ENCODE measurements at regions not wholly inside any gene's neighbourhood (a gene's known extent, or its start where the extent isn't known, plus 50 kb on each side); places are given as distances from the start of the nearest gene placed in this dataset.

DNA sequence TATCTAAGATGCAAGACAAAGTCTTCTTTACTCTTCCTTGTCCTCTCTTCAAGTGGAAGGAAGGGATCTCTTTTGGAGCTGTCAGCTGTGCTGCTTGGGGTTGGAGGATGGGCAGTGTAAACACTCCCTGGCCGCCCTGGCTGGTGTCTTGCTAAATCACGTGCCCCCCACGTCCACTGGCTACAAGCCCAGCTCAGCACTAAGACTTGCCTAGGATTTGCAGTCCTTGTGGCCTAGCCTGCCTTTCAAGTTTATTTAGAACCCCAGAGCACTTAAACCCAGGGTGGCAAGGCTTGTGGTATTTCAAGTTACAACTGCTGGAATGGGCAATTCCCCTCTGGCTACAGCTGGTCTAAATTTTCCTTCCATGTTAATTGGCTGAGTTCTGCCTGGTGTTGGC, 272.4 kb upstream of the MYO3A start:
- Histone ChIP-seq H3K27me3 (no peaks in the 10 kb centered on the region), H3K4me3 (no peak overlapping the region), H3K4me1 (no peaks in the 10 kb centered on the region), H3K9me3 (no peaks in the 10 kb centered on the region), H3K27ac (no peak overlapping the region), H3K36me3 (no peaks in the 10 kb centered on the region)
- intact Hi-C loops (cut with DNase I; ENCODE audit: low total_unique reads) = no loop called here
- TF ChIP-seq POLR2AphosphoS5 (IDR thresholded peaks at IDR 0.05) (no peak), CTCF (IDR thresholded peaks at IDR 0.05) (no peak), POLR2A (IDR thresholded peaks at IDR 0.05) (no peak), EP300 (IDR thresholded peaks at IDR 0.05; ENCODE audit: low read depth) (no peak)
- in situ Hi-C loops (cut with MboI; ENCODE audit: low pct_ligation_motif_present in 1 of 4, low pct_unique_long_range_greater_than_20kb in 1 of 4, low sequenced_read_pairs in 3 of 4) = no loop called here
- 34% methylated on average over 3 of the region's 3 CpGs; no CpG with 5 or more reads in 1 of the 2 donors for WGBS, 2 donors (ENCODE audit: low coverage in 1 of 2)
- DNase-seq = no peak

DNA sequence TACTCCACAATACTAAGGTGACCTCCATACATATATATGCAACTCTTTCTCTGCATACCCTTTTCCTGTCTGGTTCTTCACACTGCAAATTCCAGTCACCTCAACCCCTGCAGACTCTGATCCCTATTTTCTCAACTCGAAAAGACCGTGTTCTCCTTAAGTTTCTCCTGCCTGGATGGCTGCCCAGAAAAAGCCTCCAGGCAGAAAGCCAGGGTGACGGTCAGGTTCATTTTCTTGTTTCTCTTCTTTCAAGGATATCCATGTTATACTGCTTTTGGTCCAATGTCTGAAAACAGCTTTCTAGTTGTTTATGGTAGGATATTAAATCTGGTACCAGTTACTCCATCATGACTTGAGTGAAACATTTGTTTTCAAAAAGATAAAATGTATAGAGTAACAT, 267.8 kb upstream of the MYO3A start:
- no peaks in the 10 kb centered on the region for H3K36me3 ChIP-seq
- no peaks in the 10 kb centered on the region for H3K9me3 ChIP-seq
- no peaks in the 10 kb centered on the region for H3K27me3 ChIP-seq
- no peak overlapping the region for H3K4me3 ChIP-seq
- DNase-seq = no peak
- intact Hi-C loops (cut with DNase I; ENCODE audit: low total_unique reads) (no loop called here), in situ Hi-C loops (cut with MboI; ENCODE audit: low pct_ligation_motif_present in 1 of 4, low pct_unique_long_range_greater_than_20kb in 1 of 4, low sequenced_read_pairs in 3 of 4) (no loop called here)
- no peaks in the 10 kb centered on the region for H3K4me1 ChIP-seq
- WGBS, 2 donors (ENCODE audit: low coverage in 1 of 2) = 30 to 42% methylated on average over 3 of the region's 3 CpGs
- H3K27ac ChIP-seq = no peak overlapping the region
- no peak for TF ChIP-seq CTCF (IDR thresholded peaks at IDR 0.05)
- TF ChIP-seq POLR2A (IDR thresholded peaks at IDR 0.05) = no peak
- TF ChIP-seq EP300 (IDR thresholded peaks at IDR 0.05; ENCODE audit: low read depth) = no peak
- no peak for TF ChIP-seq POLR2AphosphoS5 (IDR thresholded peaks at IDR 0.05)

GRCh38 chr10:25675204-25675603, 258.8 kb upstream of the MYO3A start:
- WGBS, 2 donors (ENCODE audit: low coverage in 1 of 2) = 70 to 84% methylated on average over 6 to 7 of the region's 7 CpGs
- Histone ChIP-seq H3K27ac (no peak overlapping the region), H3K36me3 (no peaks in the 10 kb centered on the region), H3K27me3 (no peaks in the 10 kb centered on the region), H3K4me3 (no peak overlapping the region), H3K4me1 (no peaks in the 10 kb centered on the region), H3K9me3 (no peaks in the 10 kb centered on the region)
- TF ChIP-seq POLR2AphosphoS5 (IDR thresholded peaks at IDR 0.05) = no peak
- TF ChIP-seq EP300 (IDR thresholded peaks at IDR 0.05; ENCODE audit: low read depth) = no peak
- DNase-seq = no peak
- intact Hi-C loops (cut with DNase I; ENCODE audit: low total_unique reads) (no loop called here), in situ Hi-C loops (cut with MboI; ENCODE audit: low pct_ligation_motif_present in 1 of 4, low pct_unique_long_range_greater_than_20kb in 1 of 4, low sequenced_read_pairs in 3 of 4) (no loop called here)

- in situ Hi-C loops (cut with MboI; ENCODE audit: low pct_ligation_motif_present in 1 of 4, low pct_unique_long_range_greater_than_20kb in 1 of 4, low sequenced_read_pairs in 3 of 4) = no loop called here
- no peaks in the 10 kb centered on the region for H3K9me3 ChIP-seq
Measured at GRCh38 chr10:25675615-25676014, 258.4 kb upstream of the MYO3A start.

More at GRCh38 chr10:25675615-25676014, 258.4 kb upstream of the MYO3A start:
- Histone ChIP-seq H3K4me3 (no peak overlapping the region), H3K4me1 (no peaks in the 10 kb centered on the region), H3K36me3 (no peaks in the 10 kb centered on the region), H3K27ac (no peak overlapping the region), H3K27me3 (no peaks in the 10 kb centered on the region)
- no peak for DNase-seq
- TF ChIP-seq POLR2AphosphoS5 (IDR thresholded peaks at IDR 0.05) (no peak), CTCF (IDR thresholded peaks at IDR 0.05) (no peak), POLR2A (IDR thresholded peaks at IDR 0.05) (no peak), EP300 (IDR thresholded peaks at IDR 0.05; ENCODE audit: low read depth) (no peak)
- intact Hi-C loops (cut with DNase I; ENCODE audit: low total_unique reads) = no loop called here
- 76% methylated on average over 1 of the region's 1 CpG; no CpG with 5 or more reads in 1 of the 2 donors for WGBS, 2 donors (ENCODE audit: low coverage in 1 of 2)
